OCI-LY1 (cell line): ENCODE measurements at regions not wholly inside any gene's neighbourhood (a gene's known extent, or its start where the extent isn't known, plus 50 kb on each side); places are given as distances from the start of the nearest gene placed in this dataset.

ENCODE experiments used
- EZH2 ChIP-seq: fragments of 200-600 bp; sonication (generic), shearing (Covaris generic); IDR thresholded peaks from 2 replicates; pipeline ENCODE4 v1.8.0; 2017; ENCODE audit warnings: borderline replicate concordance, mixed run types, mild to moderate bottlenecking, antibody characterized with exemption, low read length, moderate library complexity, mixed read lengths
- TF ChIP-seq, protein P1 (sequence below): fragments of 200-600 bp; sonication (generic), shearing (Covaris generic); IDR thresholded peaks from 2 replicates; pipeline ENCODE4 v1.5.1; 2017; ENCODE audit warnings: mild to moderate bottlenecking, antibody characterized with exemption, low read length, moderate library complexity, mixed read lengths

DNA sequence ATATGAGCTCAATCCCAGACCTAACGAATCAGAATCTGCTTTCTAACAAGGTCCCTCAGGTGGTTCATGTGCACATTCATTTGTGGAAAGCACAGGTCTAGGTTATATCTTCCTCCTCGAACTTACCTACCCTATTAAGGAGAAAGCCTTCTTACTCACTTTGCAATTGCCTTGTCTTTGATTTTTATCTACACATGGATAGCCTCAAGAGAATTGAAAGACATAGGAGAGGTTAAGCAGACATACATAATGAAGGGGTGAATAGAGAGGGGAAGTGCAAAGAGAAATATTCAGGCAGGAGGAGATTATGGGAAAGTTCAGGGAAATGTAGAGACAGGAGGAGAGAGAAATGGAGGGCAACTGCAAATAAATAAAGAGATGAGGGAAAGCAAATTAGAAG, 422.9 kb upstream of the ADAMTS9 start:
- TF ChIP-seq, protein P1, sequence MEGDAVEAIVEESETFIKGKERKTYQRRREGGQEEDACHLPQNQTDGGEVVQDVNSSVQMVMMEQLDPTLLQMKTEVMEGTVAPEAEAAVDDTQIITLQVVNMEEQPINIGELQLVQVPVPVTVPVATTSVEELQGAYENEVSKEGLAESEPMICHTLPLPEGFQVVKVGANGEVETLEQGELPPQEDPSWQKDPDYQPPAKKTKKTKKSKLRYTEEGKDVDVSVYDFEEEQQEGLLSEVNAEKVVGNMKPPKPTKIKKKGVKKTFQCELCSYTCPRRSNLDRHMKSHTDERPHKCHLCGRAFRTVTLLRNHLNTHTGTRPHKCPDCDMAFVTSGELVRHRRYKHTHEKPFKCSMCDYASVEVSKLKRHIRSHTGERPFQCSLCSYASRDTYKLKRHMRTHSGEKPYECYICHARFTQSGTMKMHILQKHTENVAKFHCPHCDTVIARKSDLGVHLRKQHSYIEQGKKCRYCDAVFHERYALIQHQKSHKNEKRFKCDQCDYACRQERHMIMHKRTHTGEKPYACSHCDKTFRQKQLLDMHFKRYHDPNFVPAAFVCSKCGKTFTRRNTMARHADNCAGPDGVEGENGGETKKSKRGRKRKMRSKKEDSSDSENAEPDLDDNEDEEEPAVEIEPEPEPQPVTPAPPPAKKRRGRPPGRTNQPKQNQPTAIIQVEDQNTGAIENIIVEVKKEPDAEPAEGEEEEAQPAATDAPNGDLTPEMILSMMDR: no peak
- no peak for TF ChIP-seq EZH2
